AG20443 (cell line): ENCODE measurements at regions not wholly inside any gene's neighbourhood (a gene's known extent, or its start where the extent isn't known, plus 50 kb on each side); places are given as distances from the start of the nearest gene placed in this dataset.
"Not testable (repeated sequence)": the region's sequence is repeated elsewhere in the genome, so short reads cannot be mapped to it uniquely, and the experiment has no call there.

Experiments
- DNase-seq: peaks from one replicate; pipeline ENCODE4 v3.0.0; 2012; ENCODE audit warnings: low spot score, mixed read lengths

DNA sequence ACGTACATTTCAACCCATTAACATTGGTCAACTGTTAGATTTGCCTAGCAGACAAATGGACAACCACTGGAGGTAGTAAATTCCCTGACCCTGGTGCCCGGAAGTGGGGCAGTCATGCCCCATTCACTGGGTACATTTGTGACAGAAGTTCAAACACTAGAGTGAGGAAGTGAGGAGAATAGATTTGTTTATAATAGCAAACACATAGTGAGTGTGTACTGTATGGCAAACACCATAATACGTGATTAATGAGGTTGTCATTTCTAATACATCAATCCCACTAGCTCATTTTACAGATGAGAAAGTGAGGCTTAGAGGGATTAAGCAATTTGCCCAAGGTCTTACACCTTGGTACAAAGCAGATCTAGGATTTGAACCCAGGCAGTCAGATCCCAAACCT lies 181.9 kb upstream of the MKLN1 start:
- no peak for DNase-seq

DNA sequence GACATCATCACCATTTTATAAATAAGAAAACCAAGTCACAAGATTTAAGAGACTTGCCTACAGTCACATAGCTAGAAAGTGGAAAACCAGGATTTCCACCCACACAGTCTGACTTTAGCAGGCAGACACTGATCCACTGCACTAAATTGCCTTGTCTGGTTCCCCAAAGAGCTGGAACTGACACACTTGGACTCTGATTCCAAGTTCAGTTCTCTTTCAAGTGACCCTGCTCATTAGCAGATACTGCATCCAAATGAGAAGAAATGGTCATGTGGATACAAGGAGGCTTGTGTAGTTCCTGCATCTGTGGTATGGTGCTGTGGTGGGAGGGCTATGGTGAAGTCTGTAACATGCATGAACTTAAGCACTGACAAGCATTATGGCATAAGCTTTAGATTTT lies 180.1 kb upstream of the MKLN1 start:
- DNase-seq = no peak

DNA sequence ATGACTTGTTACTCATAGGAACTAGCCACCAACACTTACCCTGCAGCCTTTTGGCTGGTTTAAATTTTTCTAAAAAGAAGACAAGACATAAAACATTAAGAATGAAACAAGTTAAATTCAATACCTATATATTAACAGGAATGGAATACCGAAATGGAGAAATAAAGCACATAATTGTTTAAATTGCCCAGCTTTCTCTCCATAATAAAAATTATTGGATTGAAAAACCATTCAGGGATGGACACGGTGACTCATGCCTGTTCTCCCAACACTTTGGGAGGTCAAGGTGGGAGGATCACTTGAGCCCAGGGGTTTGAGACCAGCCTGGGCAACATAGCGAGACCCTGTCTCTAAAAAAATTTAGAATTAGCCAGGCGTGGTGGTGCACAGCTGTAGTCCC lies 179.4 kb upstream of the MKLN1 start:
- no peak for DNase-seq

DNA sequence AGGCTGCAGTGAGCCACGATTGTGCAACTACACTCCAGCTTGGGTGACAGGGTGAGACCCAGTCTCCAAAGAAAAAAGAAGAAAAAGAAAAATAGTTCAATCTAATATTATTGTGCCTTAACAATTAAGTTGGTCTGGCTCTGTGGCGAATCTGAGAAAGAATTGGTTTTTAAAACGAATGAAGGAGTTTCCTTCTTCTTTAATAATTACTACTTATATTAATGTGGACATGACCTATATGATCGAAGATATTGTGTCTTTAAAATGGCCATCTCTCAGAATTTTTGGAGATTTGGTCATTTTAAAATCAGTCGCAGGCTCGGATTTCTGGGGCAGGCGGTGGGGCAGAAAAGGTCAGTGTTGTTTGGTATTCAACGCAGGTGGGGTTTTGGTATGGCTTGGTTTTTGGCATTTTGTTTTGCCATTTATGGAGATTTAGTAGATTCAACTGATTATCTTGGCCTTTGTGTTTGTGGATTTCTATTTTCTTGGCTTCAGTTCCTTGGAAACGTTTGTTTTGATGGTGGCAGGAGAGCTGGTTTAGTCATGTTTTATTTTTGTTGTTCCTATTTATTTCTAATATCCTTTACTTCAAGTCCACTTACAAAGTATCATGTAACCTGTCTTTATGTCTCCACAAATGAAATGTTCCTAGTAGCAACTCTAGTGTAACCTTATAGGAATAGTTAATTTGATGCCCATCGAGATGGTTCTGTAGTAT lies 178.8 kb upstream of the MKLN1 start:
- no peak for DNase-seq

DNA sequence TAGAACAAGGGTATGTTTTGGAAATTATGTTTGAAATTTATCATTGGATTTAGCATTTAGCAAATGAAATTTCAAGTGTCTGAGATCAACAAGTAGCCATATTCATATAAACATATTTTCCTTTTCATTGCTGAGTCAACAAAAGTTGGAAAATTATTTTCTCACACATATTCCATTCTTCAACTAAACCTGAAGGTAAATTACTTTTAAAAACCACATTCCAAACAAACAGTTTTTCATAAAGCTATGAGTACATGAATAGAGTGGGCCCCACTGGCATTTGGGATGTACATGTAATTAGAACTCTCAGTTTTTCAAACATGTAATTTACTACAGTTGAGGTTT lies 178.3 kb upstream of the MKLN1 start:
- no peak for DNase-seq

DNA sequence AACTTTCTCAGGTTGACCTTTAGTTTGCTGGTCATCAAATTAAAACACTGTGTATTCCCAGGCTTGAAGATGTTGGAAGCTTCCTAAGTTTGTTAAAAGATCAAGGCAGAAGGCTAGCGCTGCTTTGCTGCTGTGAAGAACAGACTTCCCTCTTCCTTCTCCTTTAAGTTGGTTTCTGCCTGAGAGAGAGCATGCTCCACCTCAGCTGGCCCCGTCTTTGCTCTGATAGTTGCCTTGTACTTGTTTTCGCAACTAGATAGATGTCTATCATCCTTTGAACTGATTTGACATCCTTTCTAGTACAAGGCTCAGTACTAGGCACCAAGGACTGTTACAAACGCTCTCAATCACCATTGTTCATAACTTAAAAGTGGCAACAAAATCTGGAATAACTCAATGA lies 177.8 kb upstream of the MKLN1 start:
- no peak for DNase-seq

DNA sequence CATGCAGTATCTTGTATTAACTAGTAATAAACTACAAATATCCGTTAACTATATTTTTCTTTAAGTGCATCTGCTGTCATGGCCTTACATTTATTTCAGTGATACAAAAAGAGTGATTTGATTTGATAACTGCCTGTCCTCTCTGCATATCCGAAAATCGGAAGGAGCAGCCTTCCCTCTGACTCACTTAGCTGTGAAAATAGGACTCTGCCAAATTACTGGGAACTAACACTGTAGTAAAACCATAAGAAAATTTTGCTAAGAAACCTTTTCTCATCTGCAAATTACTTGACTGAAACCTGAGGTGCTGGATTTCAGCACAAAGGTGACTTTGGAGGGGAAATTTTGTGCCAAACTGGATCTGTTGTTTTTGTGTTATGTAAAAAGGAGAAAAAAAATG lies 176.6 kb upstream of the MKLN1 start:
- peak; percentile 40 for DNase-seq

DNA sequence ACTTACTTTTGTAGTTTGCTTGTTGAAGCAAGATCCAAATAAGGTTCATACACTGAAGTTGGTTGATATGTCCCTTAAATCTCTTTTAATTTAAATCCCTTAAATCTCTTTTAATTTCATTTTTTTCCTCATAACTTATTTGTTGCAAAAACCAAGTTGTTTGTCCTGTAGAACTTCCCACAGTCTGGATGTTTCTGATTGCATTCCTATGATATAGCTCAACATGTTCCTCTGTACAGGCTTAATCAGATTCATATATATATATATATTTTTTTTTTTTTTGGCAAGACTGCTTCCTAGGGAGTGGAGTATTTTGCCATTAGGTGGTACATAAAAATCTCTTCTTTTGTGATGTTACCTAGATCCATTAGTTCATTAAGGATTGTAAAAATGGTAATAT lies 174.9 kb upstream of the MKLN1 start:
- DNase-seq = no peak

DNA sequence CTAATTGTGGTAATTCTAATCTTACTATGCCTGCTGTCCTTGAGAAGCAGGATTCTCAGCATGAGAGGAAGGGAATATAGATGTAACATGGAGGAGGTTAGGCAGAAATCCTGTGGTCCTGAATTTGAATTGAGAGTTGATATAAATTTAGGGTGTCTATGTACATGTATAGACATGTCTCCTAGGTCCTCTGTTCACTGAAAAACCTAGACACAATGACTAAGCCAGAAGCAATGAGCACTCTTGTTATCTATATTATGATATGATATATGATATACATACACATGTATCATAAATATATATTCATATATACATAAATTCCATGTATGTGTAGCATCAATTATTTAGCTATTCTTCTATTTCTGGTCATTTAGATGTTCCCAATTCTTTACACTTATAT lies 173.3 kb upstream of the MKLN1 start:
- no peak for DNase-seq

DNA sequence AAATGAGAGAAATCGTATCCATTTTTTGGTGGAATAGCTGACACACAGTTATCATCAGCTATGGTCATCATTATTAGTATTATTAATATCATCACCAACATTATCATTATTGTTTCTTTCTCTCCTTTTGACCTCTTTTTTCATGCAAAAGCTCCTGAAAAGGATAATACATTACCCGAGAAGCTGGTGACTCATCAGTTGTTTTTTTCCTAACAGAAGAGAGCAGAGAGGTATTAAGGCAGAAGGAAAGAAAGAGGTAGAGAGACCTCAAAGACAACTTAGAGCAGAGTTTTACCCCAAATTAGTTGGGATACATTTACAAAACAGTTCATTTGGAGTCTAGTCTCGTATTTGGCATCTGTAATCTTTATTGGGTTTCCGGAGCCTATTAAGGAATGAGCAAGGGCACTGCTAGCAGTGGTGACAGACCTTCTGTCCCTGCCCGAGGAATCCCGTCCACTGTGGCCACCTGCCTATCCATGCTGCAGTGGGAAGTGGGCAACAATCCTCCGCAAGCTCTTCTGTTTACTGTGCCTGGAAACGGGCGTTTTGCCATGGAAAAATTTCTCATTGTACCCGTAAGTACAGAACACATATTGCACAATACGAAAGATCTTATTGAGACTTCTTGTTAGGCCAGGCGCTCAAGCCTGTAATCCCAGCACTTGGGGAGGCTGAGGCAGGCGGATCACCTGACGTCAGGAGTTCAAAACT lies 170.0 kb upstream of the MKLN1 start:
- DNase-seq = peak; percentile 74

DNA sequence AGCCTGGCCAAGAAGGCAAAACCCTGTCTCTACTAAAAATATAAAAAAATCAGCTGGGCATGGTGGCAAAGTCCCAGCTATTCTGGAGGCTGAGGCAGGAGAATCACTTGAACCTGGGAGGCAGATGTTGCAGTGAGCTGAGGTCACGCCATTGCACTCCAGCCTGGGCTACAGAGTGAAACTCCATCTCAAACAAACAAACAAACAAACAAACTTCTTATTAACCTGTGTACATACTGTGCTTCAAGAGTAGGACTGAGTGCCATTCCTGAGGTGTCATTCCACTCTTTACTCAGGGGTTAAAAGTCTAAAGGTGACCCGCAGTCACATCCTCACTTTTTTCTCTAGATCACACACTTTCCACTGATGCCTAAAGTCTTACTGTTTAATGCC lies 169.4 kb upstream of the MKLN1 start:
- not testable (repeated sequence) for DNase-seq

DNA sequence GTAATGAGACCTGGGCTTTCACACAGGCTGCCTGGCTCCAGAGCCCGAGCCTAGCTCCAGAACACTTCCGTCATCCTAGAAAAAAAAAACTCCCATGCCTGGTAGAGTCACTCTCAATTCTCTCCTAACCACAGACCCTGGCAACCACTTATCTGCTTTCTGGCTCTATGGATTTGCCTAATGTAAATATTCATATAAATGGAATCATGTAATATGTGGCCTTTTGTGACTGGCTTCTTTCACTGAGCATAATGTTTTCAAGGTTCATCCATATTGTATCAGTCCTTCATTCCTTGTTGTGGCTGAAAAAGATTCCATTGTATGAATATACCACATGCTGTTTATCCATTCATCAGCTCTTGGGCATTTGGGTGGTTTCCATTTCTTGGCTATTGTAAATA lies 167.7 kb upstream of the MKLN1 start:
- DNase-seq = no peak

DNA sequence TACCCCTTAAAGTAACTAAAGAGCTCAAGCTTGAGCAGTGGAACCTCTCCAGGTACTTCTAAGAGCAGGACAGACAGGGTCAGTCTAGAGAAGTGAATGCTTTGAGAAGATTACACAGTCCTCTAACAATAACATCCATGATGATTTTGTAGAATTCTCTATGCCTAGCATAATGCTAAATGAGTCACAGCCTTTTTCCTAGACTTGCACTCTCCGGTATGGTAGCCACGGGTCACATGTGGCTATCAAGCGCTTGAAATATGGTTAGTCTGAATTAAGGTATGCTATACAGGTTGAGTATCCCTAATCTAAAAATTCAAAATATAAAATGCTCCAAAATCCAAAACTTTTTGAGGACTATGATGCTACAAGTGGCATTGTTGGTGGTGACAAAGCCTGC lies 166.6 kb upstream of the MKLN1 start:
- DNase-seq = no peak

DNA sequence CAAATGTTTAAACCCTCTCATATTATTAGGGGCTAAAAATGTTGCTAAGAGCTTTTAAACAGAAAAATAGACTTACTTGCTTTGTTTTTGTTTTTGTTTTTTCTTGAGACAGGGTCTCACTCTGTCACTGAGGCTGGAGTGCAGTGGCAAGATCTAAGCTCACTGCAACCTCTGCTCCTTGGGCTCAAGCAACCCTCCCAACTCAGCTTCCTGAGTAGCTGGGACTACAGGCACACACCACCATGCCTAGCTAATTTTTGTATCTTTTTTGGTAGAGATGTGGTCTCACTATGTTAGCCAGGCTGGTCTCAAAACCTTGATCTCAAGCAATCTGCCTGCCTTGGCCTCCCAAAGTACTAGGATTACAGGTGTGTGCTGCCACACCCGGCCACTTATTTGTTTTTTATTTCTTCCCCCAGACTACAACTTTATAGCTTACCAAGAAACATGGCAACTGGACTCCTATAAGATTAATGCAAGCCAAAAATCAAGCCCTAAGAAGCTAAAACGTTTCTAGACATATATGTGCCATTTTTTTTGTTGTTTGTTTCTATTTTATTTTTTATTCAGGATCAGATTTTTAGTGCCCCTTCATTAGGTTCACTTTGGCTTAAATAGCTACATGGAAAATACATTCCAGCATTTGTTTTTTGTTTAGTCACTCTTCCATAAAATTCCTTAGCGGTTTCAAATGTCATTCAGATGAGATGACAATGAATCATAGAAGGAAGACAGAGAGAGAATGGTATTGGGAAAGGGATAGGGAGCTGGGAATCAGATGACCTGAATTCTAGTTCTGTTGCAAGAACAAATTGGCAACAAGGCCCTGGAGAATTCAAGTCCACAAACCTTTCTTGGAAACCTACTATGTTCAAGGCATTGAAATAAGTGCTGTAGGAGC lies 163.4 kb upstream of the MKLN1 start:
- DNase-seq = peak; percentile 77

DNA sequence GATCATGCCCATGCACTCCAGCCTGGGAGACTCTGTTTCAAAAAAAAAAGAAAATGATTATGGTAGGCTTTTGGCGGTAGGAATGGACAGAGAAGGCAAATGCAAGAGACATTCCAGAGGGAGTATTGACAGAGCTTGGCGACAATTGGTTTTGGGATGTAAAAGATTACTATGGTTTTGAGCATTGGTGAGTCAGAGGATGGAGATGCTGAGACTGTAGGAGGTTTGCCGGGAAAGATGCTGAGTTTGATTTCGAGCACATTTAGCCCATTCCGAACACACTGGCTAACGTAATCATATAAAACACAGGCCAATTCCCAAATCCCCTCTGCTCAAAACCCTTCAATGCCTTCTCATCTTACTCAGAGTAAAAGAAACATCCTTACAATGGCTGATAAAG lies 161.6 kb upstream of the MKLN1 start:
- DNase-seq = no peak

DNA sequence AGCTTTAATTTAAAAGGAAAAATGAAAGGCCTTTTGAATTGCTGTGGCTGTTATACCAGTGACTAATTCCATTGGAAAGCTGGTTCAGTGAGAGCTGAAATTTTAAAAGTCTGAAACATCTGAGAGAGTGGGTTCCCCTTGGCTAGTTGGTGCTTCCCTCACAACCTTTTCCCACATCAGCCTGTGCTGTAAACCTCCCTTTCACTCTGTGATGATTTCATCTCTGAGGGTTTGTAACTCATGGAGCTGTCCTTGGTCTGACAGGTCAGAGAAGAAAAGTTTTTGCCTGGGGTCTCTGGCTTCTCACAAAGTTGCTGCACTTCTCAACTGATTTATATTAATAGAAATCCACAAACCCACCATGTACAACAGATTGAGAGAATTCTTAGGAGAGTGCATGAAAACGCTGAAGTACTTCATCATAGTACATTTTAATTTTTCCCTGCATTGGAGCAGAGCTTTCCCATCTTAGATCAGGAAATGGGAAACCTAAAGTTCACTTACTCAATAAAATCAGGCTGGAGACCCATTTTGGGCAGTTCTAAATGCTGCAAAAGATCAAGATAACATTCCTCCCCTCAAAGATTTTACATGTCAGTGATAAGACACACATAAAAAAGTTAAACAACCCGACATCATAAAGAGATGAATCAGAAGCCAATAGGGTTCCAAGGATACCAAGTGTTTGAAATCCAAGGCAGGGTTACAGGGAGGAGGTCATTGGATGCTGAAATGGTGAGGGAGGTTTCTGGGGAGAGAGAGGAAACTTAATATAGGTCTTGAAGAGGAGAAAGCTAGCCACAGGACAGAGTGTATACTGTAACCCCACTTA lies 157.0 kb upstream of the MKLN1 start:
- peak; percentile 52 for DNase-seq

DNA sequence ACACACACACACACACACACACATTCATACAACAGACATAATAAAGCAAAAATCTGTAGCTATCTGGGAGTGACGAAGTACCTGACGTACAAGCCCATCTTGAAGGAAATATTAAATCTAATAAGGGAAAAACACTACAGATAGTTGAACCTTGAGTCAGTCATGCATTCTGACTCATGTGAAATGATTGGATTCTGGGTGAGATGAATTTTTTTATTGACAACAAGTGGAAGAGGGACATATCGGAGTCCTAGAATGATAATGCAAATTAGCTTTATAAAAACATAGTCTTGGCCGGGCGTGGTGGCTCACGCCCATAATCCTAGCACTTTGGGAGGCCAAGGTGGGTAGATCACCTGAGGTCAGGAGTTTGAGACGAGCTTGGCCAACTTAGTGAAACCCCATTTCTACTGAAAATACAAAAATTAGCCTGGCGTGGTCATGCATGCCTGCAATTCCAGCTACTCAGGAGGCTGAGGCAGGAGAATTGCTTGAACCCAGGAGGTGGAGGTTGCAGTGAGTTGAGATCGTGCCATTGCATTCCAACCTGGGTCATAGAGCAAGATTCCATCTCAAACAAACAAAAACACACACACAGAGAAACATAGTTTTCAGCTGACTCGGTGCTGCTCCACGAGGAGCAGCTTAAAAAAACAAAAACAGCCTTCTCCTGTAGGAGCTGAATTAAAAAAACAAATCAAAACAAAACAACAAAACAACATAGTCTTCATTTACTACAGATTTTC lies 154.4 kb upstream of the MKLN1 start:
- no peak for DNase-seq

DNA sequence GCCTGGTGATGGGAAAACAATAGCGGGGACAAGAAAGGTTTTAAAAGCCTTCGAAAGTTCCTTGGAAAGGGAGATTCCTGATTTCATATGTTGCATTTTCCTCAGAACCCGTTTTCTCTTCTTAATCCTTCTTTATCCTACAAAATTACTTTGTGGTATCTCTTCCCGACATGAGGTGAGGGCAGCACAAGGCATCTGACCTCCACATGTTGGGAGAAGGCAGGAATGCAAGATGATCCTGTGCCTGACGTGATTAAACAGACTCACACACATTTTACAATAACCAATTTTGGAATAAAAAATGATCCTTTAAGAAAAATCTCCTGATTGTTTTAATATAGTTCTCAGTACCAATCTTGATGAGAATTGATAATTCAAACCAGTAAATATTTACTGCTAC lies 153.3 kb upstream of the MKLN1 start:
- DNase-seq = no peak

DNA sequence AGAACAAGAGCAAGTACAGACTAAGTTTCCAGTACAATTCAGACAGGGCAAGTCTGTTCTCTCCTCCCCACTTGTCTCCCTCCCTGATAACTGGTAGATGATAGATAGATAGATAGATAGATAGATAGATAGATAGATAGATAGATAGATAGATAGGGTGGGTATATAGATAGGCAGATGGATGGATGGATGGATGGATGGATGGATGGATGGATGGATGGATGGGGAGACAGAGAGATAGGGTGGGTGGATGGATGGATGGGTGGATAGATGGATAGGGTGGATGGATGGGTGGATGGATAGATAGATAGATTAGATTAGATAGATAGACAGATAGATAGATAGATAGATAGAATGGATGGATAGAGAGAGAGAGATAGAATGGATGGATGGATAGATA lies 152.8 kb upstream of the MKLN1 start:
- no peak for DNase-seq

DNA sequence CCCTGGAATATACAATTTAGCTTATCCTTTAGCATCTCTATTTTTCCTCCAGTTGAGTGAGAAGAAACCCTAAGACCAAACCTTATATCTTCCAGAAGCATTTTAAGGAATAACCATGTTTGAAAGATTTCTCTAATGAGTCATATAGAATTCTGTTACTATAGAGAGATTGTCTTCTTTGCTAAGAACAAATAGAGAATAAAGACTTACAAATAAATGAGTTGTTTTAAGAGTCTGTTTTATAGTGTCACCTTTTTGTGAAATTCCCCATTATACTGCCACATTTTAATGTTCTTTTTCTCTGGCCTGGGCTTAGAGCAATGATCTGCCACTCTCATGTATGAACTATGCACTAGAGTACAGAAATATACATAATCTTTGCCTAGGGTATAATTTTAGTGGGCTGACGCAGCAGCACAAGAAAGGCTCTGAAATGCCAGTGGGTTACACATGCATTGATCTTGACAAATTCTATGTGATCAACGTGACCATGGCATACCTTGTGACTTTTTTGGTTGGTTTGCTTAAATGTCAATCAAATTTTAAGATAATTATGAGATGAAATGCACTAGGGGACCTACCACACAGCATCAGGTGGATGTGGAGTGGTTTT lies 145.1 kb upstream of the MKLN1 start:
- DNase-seq = no peak

DNA sequence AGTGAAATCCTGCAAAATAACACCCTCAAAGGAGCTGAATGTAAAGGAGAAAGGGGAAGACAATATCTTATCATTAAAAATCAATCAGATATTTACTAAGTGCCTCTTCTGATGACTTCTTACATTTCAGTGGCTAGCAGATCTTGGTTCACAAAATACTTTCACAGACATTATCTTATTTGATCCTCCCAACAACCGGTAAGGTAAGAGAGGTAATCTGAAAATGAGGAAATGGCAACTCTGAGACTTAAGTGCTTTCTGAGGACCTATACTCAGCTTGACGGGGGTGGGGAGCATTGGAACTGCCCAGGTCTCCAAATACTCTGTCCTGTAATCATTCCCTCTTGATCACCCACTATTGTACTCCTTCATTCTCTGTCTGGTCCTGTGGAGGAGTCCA lies 144.6 kb upstream of the MKLN1 start:
- DNase-seq = no peak
